ENCODE measurements at regions not wholly inside any gene's neighbourhood (a gene's known extent, or its start where the extent isn't known, plus 50 kb on each side); places are given as distances from the start of the nearest gene placed in this dataset.

DNA sequence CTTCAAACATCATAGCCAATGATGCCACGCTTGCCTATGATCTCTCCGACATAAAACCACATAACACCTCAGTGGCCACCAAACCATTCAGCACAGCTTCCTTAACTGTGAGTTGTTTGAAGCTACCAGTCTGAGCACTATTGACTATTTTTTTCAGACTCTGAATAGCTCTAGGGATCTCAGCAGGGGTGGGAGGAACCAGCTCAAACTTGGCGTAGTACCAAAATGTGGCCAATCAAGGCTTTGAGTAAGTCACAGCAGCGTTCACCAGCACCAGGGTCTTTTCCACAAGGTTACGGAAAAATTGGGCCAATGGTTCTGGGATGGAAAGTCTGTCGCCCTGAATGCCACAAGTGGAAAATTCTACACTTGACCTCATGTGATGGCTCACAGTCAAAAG, 70.6 kb downstream of the SMPDL3A start:
- H3K9me3 ChIP-seq, result no peaks in the 10 kb centered on the region
- peaks cover 3% of the 10 kb centered on the region for H3K27me3 Mint-ChIP-seq (ENCODE audit: insufficient read depth, unreplicated experiment)
- no peaks in the 10 kb centered on the region for H3K27me3 ChIP-seq (replicated peaks; ENCODE audit: control insufficient read depth, insufficient read depth, low read length)
- H3K4me3 ChIP-seq (ENCODE audit: low read depth, low read length), result no peak overlapping the region
- H3K36me3 ChIP-seq (ENCODE audit: control insufficient read depth, insufficient read depth, low read length), result no peaks in the 10 kb centered on the region
- no peak overlapping the region for H3K4me3 Mint-ChIP-seq (ENCODE audit: unreplicated experiment)
- intact Hi-C loops (cut with micrococcal nuclease; ENCODE audit: unreplicated experiment), result no loop called here
- no TSS peak for BruUV-seq (replicated peaks)
- H3K36me3 Mint-ChIP-seq (ENCODE audit: insufficient read depth, unreplicated experiment), result no peaks in the 10 kb centered on the region
- POLR2A ChIA-PET, result no interaction called here
- H3K4me1 Mint-ChIP-seq (ENCODE audit: low read depth, unreplicated experiment), result no peaks in the 10 kb centered on the region
- H3K9me3 Mint-ChIP-seq (ENCODE audit: unreplicated experiment), result no peaks in the 10 kb centered on the region
- CTCF ChIA-PET, result no interaction called here
- TF ChIP-seq, protein P1, sequence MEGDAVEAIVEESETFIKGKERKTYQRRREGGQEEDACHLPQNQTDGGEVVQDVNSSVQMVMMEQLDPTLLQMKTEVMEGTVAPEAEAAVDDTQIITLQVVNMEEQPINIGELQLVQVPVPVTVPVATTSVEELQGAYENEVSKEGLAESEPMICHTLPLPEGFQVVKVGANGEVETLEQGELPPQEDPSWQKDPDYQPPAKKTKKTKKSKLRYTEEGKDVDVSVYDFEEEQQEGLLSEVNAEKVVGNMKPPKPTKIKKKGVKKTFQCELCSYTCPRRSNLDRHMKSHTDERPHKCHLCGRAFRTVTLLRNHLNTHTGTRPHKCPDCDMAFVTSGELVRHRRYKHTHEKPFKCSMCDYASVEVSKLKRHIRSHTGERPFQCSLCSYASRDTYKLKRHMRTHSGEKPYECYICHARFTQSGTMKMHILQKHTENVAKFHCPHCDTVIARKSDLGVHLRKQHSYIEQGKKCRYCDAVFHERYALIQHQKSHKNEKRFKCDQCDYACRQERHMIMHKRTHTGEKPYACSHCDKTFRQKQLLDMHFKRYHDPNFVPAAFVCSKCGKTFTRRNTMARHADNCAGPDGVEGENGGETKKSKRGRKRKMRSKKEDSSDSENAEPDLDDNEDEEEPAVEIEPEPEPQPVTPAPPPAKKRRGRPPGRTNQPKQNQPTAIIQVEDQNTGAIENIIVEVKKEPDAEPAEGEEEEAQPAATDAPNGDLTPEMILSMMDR (IDR thresholded peaks at IDR 0.05; ENCODE audit: insufficient read depth in 1 of 2, low read depth in 1 of 2, low read length in 1 of 2, severe bottlenecking in 1 of 2, unreplicated experiment in 1 of 2), result no peak
- H3K4me1 ChIP-seq, result no peaks in the 10 kb centered on the region
- no peak overlapping the region for H3K27ac Mint-ChIP-seq (ENCODE audit: unreplicated experiment)
- DNase-seq, result no peak

DNA sequence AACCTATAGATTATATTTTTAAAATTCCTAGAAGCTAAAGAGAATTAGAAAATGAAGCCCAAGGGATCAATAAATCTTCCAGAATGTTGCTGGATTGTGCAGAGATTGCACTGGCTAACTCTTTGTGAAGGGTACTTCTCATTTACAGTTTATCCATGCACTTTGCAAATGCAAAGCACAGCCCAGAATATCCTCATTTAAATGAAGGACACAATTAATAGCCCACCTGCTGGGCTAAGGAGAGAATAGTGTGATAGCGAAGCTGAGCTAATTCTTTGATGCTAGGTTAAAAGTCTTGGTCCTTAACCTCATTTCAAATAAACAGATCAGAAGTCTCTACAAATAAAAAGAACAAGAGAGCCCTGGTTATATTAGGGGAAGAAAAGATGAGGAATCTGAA, 72.5 kb downstream of the SMPDL3A start:
- intact Hi-C loops (cut with micrococcal nuclease; ENCODE audit: unreplicated experiment), result no loop called here
- POLR2A ChIA-PET, result no interaction called here
- BruUV-seq (replicated peaks), result no TSS peak

DNA sequence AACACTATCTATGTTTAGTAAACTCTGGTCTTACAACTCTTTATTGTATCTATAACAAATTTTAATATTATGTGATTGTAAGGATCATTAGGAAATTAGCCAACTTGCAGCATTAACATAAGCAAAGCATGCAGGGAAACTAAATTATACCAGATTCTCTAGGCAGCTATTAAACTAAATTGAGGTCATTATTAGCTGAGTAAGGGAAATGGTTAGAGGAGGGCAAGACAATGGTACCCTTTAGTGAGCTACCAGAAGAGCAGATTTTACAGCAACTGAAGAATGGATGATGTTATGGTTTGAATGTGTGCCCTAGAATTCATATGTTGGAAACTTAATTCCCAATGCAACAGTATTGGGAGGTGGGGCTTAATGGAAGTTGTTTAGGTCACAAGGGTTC, 79.1 kb downstream of the SMPDL3A start:
- H3K27me3 Mint-ChIP-seq (ENCODE audit: insufficient read depth, unreplicated experiment), result no peaks in the 10 kb centered on the region
- intact Hi-C loops (cut with micrococcal nuclease; ENCODE audit: unreplicated experiment), result no loop called here
- no peak overlapping the region for H3K4me3 ChIP-seq (ENCODE audit: low read depth, low read length)
- DNase-seq, result no peak
- POLR2A ChIA-PET, result no interaction called here
- TF ChIP-seq, protein P1 (IDR thresholded peaks at IDR 0.05; ENCODE audit: insufficient read depth in 1 of 2, low read depth in 1 of 2, low read length in 1 of 2, severe bottlenecking in 1 of 2, unreplicated experiment in 1 of 2), result no peak
- H3K9me3 Mint-ChIP-seq (ENCODE audit: unreplicated experiment), result no peaks in the 10 kb centered on the region
- H3K4me1 Mint-ChIP-seq (ENCODE audit: low read depth, unreplicated experiment), result no peaks in the 10 kb centered on the region
- no peaks in the 10 kb centered on the region for H3K36me3 ChIP-seq (ENCODE audit: control insufficient read depth, insufficient read depth, low read length)
- no peaks in the 10 kb centered on the region for H3K4me1 ChIP-seq
- no peaks in the 10 kb centered on the region; the same call in 1 of the 2 replicates for H3K27me3 ChIP-seq (replicated peaks; ENCODE audit: control insufficient read depth, insufficient read depth, low read length)
- no TSS peak for BruUV-seq (replicated peaks)
- H3K27ac Mint-ChIP-seq (ENCODE audit: unreplicated experiment), result no peak overlapping the region
- no peaks in the 10 kb centered on the region for H3K9me3 ChIP-seq
- no peaks in the 10 kb centered on the region for H3K36me3 Mint-ChIP-seq (ENCODE audit: insufficient read depth, unreplicated experiment)
- CTCF ChIA-PET, result no interaction called here
- no peak overlapping the region for H3K4me3 Mint-ChIP-seq (ENCODE audit: unreplicated experiment)

More for the DNA sequence above, 72.5 kb downstream of the SMPDL3A start:
- Histone ChIP-seq H3K4me1 (no peaks in the 10 kb centered on the region), H3K36me3 (ENCODE audit: control insufficient read depth, insufficient read depth, low read length) (no peaks in the 10 kb centered on the region), H3K4me3 (ENCODE audit: low read depth, low read length) (no peak overlapping the region), H3K9me3 (no peaks in the 10 kb centered on the region), H3K27me3 (replicated peaks; ENCODE audit: control insufficient read depth, insufficient read depth, low read length) (no peaks in the 10 kb centered on the region; the same call in 1 of the 2 replicates)
- H3K36me3 Mint-ChIP-seq (ENCODE audit: insufficient read depth, unreplicated experiment), result no peaks in the 10 kb centered on the region
- TF ChIP-seq, protein P1 (IDR thresholded peaks at IDR 0.05; ENCODE audit: insufficient read depth in 1 of 2, low read depth in 1 of 2, low read length in 1 of 2, severe bottlenecking in 1 of 2, unreplicated experiment in 1 of 2), result no peak
- no peak overlapping the region for H3K27ac Mint-ChIP-seq (ENCODE audit: unreplicated experiment)
- no peak for DNase-seq
- no peak overlapping the region for H3K4me3 Mint-ChIP-seq (ENCODE audit: unreplicated experiment)
- H3K4me1 Mint-ChIP-seq (ENCODE audit: low read depth, unreplicated experiment), result no peaks in the 10 kb centered on the region
- H3K27me3 Mint-ChIP-seq (ENCODE audit: insufficient read depth, unreplicated experiment), result peaks cover 3% of the 10 kb centered on the region
- CTCF ChIA-PET, result no interaction called here
- H3K9me3 Mint-ChIP-seq (ENCODE audit: unreplicated experiment), result no peaks in the 10 kb centered on the region

Data from Caco-2 (cell line).